ENCODE measurements at regions not wholly inside any gene's neighbourhood (a gene's known extent, or its start where the extent isn't known, plus 50 kb on each side); places are given as distances from the start of the nearest gene placed in this dataset.

DNA sequence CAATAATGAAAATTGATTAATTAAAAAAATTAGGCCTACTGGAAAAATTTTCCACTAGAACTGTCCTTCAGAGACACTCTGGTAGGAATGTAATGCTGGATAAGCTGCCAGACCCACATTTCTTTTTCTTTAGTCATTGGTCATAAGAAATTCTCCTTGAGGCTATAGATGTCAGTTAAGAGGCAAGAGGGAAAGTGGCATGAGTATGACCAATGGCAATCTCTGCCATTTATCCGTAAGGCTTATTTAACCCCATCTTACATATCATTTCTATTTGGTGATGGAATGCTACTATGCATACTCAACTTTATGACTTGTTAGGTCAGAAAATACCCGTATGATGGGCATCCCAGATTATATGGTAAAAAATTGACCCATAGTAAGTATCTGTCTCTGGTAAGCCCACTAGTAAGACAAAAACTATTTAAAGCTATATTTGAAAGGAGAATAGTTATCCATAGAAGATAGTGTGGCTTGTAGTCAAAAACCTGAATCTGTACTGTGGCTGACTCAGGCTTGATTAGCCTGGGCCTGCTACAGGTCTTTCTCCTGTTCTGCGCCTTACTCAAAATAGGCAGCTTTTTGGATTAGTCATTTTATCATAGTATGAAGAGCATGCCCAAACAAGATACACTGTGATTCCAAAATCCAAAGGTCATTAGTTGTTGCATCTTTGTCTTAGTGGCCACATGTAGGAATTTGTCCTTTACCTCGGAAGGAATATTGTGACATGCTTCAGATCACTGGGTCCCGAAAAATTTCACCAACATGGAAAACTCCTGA lies 314.7 kb downstream of the PYDC2 start:
- no peak for TF ChIP-seq CTCF (IDR thresholded peaks at IDR 0.05)
- TF ChIP-seq POLR2A (IDR thresholded peaks at IDR 0.05; ENCODE audit: low read depth) = no peak

Data from esophagus muscularis mucosa (tissue), 3 donors.